Bronchial epithelial cell (primary cell): ENCODE measurements at regions not wholly inside any gene's neighbourhood (a gene's known extent, or its start where the extent isn't known, plus 50 kb on each side); places are given as distances from the start of the nearest gene placed in this dataset.

ENCODE experiments used
- DNase-seq: peaks from one replicate; pipeline ENCODE4 v3.0.0-alpha.2; 2010; ENCODE audit warnings: low read depth
- FAIRE-seq: peaks from 2 replicates; lab custom pipeline; 2011; peaks lifted over from hg19 to GRCh38; lab: Jason Lieb, UNC
- H3K27me3 ChIP-seq: 2 replicates; pipeline ENCODE4 v1.5.1; 2011; ENCODE audit warnings: low read length; ENCODE audit not compliant: control insufficient read depth, insufficient read depth
- H3K36me3 ChIP-seq: 2 replicates; pipeline ENCODE4 v1.5.1; 2011; ENCODE audit warnings: low read length; ENCODE audit not compliant: control insufficient read depth, insufficient read depth
- H3K4me3 ChIP-seq: 2 replicates; pipeline ENCODE4 v1.5.1; 2011; ENCODE audit warnings: mild to moderate bottlenecking, low read depth, low read length, control low read depth
- TF ChIP-seq, protein P1 (sequence below): IDR thresholded peaks from 2 replicates; pipeline ENCODE4 v1.5.1; 2011; ENCODE audit warnings: mild to moderate bottlenecking, moderate library complexity, low read length, control low read depth, inconsistent platforms; ENCODE audit not compliant: insufficient read depth, severe bottlenecking

DNA sequence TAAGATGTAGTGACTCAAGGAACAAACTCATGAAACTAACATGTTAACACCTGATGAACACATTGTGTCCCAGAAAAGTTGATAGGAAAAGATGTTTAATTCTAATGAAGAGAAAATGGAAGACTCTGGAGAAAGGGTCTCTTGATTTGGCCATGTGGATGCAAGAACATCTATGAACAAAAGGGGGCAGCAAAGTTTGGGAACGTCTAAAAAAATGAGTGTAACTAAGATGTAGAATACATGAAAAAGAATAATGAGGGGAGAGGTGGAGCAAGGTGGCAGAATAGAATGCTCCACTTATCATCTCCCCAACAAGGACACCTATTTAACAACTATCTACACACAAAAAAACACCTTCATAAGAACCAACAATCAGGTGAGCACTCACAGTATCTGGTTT, 805.1 kb downstream of the TNS3 start:
- FAIRE-seq = no peak
- TF ChIP-seq, protein P1, sequence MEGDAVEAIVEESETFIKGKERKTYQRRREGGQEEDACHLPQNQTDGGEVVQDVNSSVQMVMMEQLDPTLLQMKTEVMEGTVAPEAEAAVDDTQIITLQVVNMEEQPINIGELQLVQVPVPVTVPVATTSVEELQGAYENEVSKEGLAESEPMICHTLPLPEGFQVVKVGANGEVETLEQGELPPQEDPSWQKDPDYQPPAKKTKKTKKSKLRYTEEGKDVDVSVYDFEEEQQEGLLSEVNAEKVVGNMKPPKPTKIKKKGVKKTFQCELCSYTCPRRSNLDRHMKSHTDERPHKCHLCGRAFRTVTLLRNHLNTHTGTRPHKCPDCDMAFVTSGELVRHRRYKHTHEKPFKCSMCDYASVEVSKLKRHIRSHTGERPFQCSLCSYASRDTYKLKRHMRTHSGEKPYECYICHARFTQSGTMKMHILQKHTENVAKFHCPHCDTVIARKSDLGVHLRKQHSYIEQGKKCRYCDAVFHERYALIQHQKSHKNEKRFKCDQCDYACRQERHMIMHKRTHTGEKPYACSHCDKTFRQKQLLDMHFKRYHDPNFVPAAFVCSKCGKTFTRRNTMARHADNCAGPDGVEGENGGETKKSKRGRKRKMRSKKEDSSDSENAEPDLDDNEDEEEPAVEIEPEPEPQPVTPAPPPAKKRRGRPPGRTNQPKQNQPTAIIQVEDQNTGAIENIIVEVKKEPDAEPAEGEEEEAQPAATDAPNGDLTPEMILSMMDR = peak; percentile 39
- H3K4me3 ChIP-seq = no peak overlapping the region

DNA sequence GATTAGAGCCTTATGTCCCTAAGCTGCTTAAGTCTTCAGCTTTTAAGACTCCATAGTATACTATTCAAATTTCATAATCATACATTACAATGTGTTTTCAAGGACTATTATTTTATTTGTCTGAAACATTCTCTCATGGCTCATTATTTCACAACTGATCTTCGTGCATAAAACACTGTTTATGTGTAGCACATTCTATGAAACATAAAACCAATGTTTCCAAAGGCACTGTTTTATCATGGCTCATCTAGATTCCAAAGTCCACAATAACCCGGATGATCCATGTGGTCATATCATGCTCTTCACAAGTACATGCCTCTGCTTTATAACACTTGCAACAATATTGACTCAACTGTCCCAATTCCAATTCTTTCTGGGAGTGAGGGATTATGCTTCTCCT, 806.1 kb downstream of the TNS3 start:
- H3K4me3 ChIP-seq = no peak overlapping the region
- TF ChIP-seq, protein P1 = no peak
- FAIRE-seq (no peak), DNase-seq (no peak)
- H3K27me3 ChIP-seq = no peaks in the 10 kb centered on the region
- H3K36me3 ChIP-seq = no peaks in the 10 kb centered on the region

More for the DNA sequence above, 805.1 kb downstream of the TNS3 start:
- H3K27me3 ChIP-seq = no peaks in the 10 kb centered on the region
- no peaks in the 10 kb centered on the region for H3K36me3 ChIP-seq
- peak; percentile 29 for DNase-seq

DNA sequence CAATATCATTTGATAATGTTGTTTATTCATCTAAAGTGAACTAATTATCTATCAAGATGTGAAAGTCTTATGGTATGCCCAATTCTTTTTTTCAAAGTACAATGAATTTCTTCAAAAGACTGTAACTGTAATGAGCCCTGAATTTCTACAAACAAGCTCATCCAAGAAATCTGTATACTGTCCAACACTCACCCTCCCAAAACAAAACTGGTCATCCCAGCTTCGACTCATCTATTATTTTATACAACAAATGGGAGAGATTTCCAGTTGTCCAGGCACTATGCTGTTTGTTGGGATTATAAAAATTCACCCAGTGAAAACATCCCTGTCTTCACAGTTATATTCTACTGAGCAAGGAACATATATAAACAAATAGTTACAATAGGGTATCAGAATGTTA, 806.9 kb downstream of the TNS3 start:
- H3K27me3 ChIP-seq = no peaks in the 10 kb centered on the region
- H3K4me3 ChIP-seq = no peak overlapping the region
- no peaks in the 10 kb centered on the region for H3K36me3 ChIP-seq
- FAIRE-seq (no peak), DNase-seq (no peak)
- TF ChIP-seq, protein P1 = no peak

DNA sequence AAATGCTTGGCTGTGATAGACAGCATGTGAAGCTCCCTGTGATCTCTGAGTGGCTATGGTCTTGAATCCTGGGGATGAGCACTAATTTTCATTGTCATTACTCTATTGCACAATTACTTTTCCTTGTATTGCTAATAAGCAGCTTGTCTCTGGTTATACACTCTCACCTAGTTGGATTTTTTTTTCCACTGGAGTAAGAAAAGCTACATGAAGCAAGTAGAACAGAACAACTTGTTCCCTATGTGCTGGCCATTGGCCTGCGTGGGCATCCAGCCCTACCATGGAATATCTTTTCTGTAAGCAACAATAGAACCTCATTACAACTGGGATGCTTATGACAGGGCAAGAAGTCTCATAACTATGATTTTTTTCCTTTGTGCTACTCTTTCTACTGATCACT, 807.4 kb downstream of the TNS3 start:
- DNase-seq = no peak
- TF ChIP-seq, protein P1 = no peak
- no peaks in the 10 kb centered on the region for H3K27me3 ChIP-seq
- no peak overlapping the region for H3K4me3 ChIP-seq
- no peak for FAIRE-seq
- no peaks in the 10 kb centered on the region for H3K36me3 ChIP-seq

DNA sequence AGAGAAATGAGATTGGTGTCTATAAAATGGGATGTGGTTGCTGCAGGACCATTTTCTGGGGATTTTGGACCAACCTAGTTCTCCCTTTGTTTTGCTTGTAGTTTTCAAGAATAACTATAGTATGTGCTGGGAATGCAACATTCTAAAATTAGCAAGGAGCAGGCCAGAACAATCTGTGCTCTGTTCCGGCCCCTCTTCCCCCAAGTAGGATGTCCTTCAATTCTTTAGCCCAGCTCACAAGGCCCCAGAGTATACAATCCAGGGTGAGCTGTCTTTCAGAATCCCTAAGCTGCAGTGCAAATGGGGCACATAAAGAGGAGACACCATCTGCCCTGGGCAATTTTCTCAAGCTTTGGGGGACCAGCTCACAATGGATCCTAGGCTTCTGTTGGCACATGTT, 809.1 kb downstream of the TNS3 start:
- DNase-seq = no peak
- H3K27me3 ChIP-seq = no peaks in the 10 kb centered on the region
- TF ChIP-seq, protein P1 = no peak
- peak; percentile 81 for FAIRE-seq
- no peak overlapping the region for H3K4me3 ChIP-seq
- no peaks in the 10 kb centered on the region for H3K36me3 ChIP-seq

DNA sequence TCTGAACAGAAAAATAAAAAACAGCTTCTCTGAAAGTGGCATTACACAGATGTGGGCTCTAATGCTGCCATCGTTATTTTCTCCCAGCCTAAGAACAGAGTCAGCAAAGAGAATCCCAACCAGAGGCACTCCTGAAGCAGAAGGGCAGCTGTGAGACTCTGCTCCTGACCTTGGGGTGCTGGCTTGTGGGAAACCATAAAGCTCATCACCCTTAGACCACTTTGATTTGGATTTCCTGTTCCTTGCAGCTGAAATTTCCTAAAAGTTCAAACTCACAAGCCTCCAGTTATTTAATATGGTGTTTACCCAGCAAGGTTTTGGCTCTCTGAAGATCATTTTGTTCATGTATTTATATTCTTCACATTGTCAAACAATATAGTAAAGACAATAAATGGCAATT, 814.8 kb downstream of the TNS3 start:
- H3K27me3 ChIP-seq = no peaks in the 10 kb centered on the region
- H3K4me3 ChIP-seq = no peak overlapping the region
- no peaks in the 10 kb centered on the region for H3K36me3 ChIP-seq
- TF ChIP-seq, protein P1 = no peak
- FAIRE-seq = no peak
- DNase-seq = no peak
